ENCODE measurements at regions not wholly inside any gene's neighbourhood (a gene's known extent, or its start where the extent isn't known, plus 50 kb on each side); places are given as distances from the start of the nearest gene placed in this dataset.

GRCh38 chr4:129738175-129738574, 642.2 kb downstream of the C4orf33 start:
- H3K4me3 ChIP-seq (ENCODE audit: low read depth, low read length): no peak overlapping the region
- TF ChIP-seq, protein P1, sequence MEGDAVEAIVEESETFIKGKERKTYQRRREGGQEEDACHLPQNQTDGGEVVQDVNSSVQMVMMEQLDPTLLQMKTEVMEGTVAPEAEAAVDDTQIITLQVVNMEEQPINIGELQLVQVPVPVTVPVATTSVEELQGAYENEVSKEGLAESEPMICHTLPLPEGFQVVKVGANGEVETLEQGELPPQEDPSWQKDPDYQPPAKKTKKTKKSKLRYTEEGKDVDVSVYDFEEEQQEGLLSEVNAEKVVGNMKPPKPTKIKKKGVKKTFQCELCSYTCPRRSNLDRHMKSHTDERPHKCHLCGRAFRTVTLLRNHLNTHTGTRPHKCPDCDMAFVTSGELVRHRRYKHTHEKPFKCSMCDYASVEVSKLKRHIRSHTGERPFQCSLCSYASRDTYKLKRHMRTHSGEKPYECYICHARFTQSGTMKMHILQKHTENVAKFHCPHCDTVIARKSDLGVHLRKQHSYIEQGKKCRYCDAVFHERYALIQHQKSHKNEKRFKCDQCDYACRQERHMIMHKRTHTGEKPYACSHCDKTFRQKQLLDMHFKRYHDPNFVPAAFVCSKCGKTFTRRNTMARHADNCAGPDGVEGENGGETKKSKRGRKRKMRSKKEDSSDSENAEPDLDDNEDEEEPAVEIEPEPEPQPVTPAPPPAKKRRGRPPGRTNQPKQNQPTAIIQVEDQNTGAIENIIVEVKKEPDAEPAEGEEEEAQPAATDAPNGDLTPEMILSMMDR (IDR thresholded peaks at IDR 0.05; ENCODE audit: insufficient read depth, low read length): no peak
- no peak for DNase-seq (ENCODE audit: low read depth)

GRCh38 chr4:129747756-129748155, 651.8 kb downstream of the C4orf33 start:
- no peak for DNase-seq (ENCODE audit: low read depth)
- H3K4me3 ChIP-seq (ENCODE audit: low read depth, low read length): no peak overlapping the region
- TF ChIP-seq, protein P1 (IDR thresholded peaks at IDR 0.05; ENCODE audit: insufficient read depth, low read length): no peak

- no peak for DNase-seq (ENCODE audit: low read depth)
- TF ChIP-seq, protein P1 (IDR thresholded peaks at IDR 0.05; ENCODE audit: insufficient read depth, low read length): no peak
- H3K4me3 ChIP-seq (ENCODE audit: low read depth, low read length): no peak overlapping the region
These were observed 653.0 kb downstream of the C4orf33 start for GRCh38 chr4:129748991-129749390.

GRCh38 chr4:129751646-129752045, 655.7 kb downstream of the C4orf33 start:
- TF ChIP-seq, protein P1 (IDR thresholded peaks at IDR 0.05; ENCODE audit: insufficient read depth, low read length): no peak
- no peak for DNase-seq (ENCODE audit: low read depth)
- H3K4me3 ChIP-seq (ENCODE audit: low read depth, low read length): no peak overlapping the region

DNA sequence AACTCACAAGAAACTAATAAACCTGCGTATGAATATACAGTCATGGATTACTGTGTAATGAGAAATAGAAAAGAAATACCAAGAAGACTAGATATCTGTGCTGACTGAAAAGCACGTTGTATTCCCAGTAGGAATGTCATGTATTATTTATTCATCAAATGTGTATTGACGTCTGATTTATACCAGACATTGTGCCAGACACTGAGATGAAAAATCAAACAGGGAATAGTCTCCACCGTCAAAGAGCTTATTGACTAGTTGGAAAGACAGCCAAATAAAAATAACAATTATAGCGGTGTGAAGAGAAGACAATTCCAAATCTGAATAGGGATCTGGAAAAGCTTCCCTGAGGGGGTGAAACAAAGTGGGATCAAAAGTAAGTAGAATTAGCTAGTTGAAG, 687.6 kb downstream of the C4orf33 start:
- TF ChIP-seq, protein P1 (IDR thresholded peaks at IDR 0.05; ENCODE audit: insufficient read depth, low read length): no peak
- no peak overlapping the region for H3K4me3 ChIP-seq (ENCODE audit: low read depth, low read length)

DNA sequence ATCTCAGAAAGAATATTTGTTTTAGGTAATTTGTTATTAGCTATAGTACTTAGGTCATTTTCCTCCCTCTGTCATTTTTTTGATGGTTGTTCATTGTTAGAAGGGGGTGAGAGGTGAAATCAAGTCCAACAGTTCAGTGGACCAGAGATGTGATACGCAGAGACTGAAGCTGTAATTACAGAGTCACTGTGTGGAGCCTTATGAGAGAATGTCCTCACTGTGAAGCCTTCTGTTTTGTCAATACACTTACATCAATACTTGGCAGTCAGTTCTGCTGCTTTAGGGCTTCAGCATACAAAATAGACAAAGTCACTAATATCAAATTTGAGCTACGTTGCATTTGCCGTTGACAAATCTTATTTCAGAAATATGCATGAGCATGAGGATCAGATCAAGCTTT, 692.5 kb downstream of the C4orf33 start:
- no peak overlapping the region for H3K4me3 ChIP-seq (ENCODE audit: low read depth, low read length)
- no peak for DNase-seq (ENCODE audit: low read depth)
- TF ChIP-seq, protein P1 (IDR thresholded peaks at IDR 0.05; ENCODE audit: insufficient read depth, low read length): no peak

More for the DNA sequence above, 687.6 kb downstream of the C4orf33 start:
- no peak for DNase-seq (ENCODE audit: low read depth)

DNA sequence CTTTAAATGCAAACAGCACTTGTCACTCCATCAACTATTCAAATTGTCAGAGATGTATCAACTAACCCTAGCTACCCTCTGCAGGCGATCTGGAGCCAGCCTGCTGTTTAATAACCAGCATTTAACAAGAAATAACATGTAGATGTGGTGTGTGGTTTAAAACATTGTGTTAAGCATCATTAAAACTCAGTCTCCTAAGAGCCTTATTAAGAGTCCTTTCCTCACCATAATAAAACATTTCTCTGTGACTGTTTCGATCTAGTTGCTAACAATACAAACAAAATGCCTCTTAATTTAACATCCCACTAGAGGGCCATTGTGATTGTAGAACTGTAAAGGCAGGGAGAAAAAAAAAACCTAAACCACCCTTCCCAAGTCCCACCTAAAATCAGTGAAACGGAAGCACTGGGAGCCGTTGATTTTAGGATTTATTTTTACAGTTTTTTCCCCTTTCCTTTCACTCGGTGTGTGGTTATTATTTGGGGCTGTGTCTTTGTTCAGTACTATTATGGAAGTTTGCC, 708.6 kb downstream of the C4orf33 start:
- no peak for DNase-seq (ENCODE audit: low read depth)
- TF ChIP-seq, protein P1 (IDR thresholded peaks at IDR 0.05; ENCODE audit: insufficient read depth, low read length): no peak

More for the DNA sequence above, 708.6 kb downstream of the C4orf33 start:
- no peak overlapping the region for H3K4me3 ChIP-seq (ENCODE audit: low read depth, low read length)
